ENCODE measurements at regions not wholly inside any gene's neighbourhood (a gene's known extent, or its start where the extent isn't known, plus 50 kb on each side); places are given as distances from the start of the nearest gene placed in this dataset.

DNA sequence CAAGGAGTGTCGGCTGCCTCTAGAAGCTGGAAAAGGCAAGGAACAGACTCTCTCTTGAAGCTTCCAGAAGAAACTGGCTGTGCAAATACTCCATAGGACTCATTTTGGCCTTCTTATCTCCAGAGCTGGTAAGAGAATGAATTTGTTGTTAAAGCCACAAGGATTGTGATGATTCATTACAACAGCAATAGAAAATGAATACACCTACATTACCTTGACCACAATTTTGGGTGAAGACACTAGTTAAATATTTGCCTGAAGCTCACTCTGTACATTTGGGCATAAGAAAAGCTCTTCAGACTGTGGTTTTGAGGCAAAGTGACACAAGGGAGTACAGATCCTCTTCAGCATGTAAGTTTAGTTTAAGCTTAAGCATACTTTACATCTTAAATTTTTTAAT, 134.5 kb upstream of the TLL1 start:
- TF ChIP-seq, protein P1, sequence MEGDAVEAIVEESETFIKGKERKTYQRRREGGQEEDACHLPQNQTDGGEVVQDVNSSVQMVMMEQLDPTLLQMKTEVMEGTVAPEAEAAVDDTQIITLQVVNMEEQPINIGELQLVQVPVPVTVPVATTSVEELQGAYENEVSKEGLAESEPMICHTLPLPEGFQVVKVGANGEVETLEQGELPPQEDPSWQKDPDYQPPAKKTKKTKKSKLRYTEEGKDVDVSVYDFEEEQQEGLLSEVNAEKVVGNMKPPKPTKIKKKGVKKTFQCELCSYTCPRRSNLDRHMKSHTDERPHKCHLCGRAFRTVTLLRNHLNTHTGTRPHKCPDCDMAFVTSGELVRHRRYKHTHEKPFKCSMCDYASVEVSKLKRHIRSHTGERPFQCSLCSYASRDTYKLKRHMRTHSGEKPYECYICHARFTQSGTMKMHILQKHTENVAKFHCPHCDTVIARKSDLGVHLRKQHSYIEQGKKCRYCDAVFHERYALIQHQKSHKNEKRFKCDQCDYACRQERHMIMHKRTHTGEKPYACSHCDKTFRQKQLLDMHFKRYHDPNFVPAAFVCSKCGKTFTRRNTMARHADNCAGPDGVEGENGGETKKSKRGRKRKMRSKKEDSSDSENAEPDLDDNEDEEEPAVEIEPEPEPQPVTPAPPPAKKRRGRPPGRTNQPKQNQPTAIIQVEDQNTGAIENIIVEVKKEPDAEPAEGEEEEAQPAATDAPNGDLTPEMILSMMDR (IDR thresholded peaks at IDR 0.05; ENCODE audit: partially characterized antibody, unreplicated experiment): no peak
- Mint-ChIP-seq H3K36me3 (ENCODE audit: unreplicated experiment) (peaks cover 3% of the 10 kb centered on the region), H3K4me3 (ENCODE audit: unreplicated experiment) (no peak overlapping the region), H3K9me3 (ENCODE audit: unreplicated experiment) (no peaks in the 10 kb centered on the region), H3K4me1 (ENCODE audit: low read depth, unreplicated experiment) (no peaks in the 10 kb centered on the region), H3K27ac (ENCODE audit: unreplicated experiment) (no peak overlapping the region), H3K27me3 (ENCODE audit: unreplicated experiment) (peaks cover 2% of the 10 kb centered on the region)
- DNase-seq: no peak

DNA sequence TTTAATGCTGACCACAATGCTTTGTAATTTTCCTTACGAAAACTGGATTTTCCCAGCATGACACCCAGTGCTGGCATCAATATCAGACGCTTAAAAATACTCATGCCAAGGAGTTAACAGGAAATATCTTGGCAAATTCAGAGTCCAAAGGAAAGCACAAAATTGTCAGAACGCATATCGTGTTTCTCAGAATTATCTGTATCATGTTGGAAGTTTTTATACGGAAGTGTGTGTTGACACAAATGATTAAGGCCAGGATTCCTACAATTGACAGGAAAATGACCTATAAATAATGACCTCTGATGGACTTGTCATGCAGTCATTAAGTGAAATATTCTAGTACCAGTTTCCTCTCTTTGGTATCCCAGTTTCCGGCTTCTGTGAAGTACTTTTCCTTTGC, 132.1 kb upstream of the TLL1 start:
- DNase-seq: no peak
- TF ChIP-seq, protein P1 (IDR thresholded peaks at IDR 0.05; ENCODE audit: partially characterized antibody, unreplicated experiment): no peak
- Mint-ChIP-seq H3K36me3 (ENCODE audit: unreplicated experiment) (no peaks in the 10 kb centered on the region), H3K4me3 (ENCODE audit: unreplicated experiment) (no peak overlapping the region), H3K9me3 (ENCODE audit: unreplicated experiment) (no peaks in the 10 kb centered on the region), H3K4me1 (ENCODE audit: low read depth, unreplicated experiment) (no peaks in the 10 kb centered on the region), H3K27me3 (ENCODE audit: unreplicated experiment) (peaks cover 2% of the 10 kb centered on the region), H3K27ac (ENCODE audit: unreplicated experiment) (no peak overlapping the region)

DNA sequence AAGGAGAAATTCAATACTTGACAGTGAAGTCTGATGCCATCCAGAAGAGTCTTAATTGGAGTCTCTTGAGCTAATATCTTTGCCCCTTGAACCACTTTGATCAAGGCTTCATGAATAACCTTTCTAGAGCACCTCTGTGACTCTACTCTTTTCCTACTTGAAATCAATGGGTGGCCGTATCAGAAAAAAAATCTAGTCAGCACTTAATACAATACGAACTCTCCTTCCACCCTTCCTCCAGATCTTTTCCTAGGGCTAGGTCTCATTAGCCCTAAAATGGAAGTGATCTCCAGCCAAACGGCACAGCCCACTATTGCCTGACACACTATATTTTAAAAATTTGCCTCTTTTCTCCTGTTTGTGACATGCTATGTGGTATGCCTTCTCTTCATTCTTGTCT, 129.6 kb upstream of the TLL1 start:
- no peaks in the 10 kb centered on the region for H3K36me3 Mint-ChIP-seq (ENCODE audit: unreplicated experiment)
- no peak overlapping the region for H3K27ac Mint-ChIP-seq (ENCODE audit: unreplicated experiment)
- TF ChIP-seq, protein P1 (IDR thresholded peaks at IDR 0.05; ENCODE audit: partially characterized antibody, unreplicated experiment): no peak
- H3K4me1 Mint-ChIP-seq (ENCODE audit: low read depth, unreplicated experiment): no peaks in the 10 kb centered on the region
- no peak for DNase-seq
- H3K9me3 Mint-ChIP-seq (ENCODE audit: unreplicated experiment): no peaks in the 10 kb centered on the region
- H3K27me3 Mint-ChIP-seq (ENCODE audit: unreplicated experiment): no peaks in the 10 kb centered on the region
- no peak overlapping the region for H3K4me3 Mint-ChIP-seq (ENCODE audit: unreplicated experiment)

DNA sequence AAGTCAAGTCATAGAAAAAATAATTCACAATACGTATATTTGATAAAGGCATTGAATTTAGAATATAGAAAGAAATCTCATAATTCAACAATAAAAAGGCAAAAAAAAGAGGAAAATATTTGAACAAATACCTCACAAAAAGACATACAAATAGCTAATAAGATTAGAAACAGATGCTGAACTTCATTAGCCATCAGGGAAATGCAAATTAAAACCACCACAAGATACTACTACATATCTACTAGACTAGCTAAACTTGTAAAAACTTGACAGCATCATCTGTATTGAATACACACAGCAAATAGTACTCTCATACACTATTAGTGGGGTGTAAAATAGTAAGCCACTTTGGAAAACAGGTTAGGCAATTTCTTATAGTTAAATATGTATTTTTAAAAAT, 128.7 kb upstream of the TLL1 start:
- Mint-ChIP-seq H3K27me3 (ENCODE audit: unreplicated experiment) (no peaks in the 10 kb centered on the region), H3K36me3 (ENCODE audit: unreplicated experiment) (no peaks in the 10 kb centered on the region), H3K9me3 (ENCODE audit: unreplicated experiment) (no peaks in the 10 kb centered on the region), H3K4me3 (ENCODE audit: unreplicated experiment) (no peak overlapping the region), H3K27ac (ENCODE audit: unreplicated experiment) (no peak overlapping the region), H3K4me1 (ENCODE audit: low read depth, unreplicated experiment) (no peaks in the 10 kb centered on the region)
- TF ChIP-seq, protein P1 (IDR thresholded peaks at IDR 0.05; ENCODE audit: partially characterized antibody, unreplicated experiment): no peak
- DNase-seq: no peak

DNA sequence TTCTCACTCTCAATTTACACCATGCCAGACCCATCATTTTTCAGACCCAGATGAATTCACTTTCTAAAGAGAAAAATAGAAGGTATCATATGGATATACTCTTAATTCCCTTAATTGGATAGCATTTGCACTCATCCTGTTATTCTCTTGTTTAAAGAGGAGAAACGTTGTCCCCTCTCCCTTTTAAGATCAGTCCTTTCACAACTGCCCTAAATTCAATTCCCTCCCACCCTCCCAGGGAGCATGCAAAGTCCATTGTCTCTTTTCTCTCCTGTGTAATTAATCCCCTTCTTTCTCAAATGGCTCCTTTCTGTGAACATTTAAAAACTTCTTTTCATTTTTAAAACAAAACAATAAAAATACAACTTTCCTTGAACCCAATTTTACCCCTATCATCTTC, 124.7 kb upstream of the TLL1 start:
- no peak overlapping the region for H3K4me3 Mint-ChIP-seq (ENCODE audit: unreplicated experiment)
- H3K9me3 Mint-ChIP-seq (ENCODE audit: unreplicated experiment): no peaks in the 10 kb centered on the region
- TF ChIP-seq, protein P1 (IDR thresholded peaks at IDR 0.05; ENCODE audit: partially characterized antibody, unreplicated experiment): no peak
- DNase-seq: no peak
- H3K4me1 Mint-ChIP-seq (ENCODE audit: low read depth, unreplicated experiment): no peaks in the 10 kb centered on the region
- no peaks in the 10 kb centered on the region for H3K36me3 Mint-ChIP-seq (ENCODE audit: unreplicated experiment)
- H3K27me3 Mint-ChIP-seq (ENCODE audit: unreplicated experiment): peaks cover 2% of the 10 kb centered on the region
- H3K27ac Mint-ChIP-seq (ENCODE audit: unreplicated experiment): no peak overlapping the region
